ENCODE measurements at regions not wholly inside any gene's neighbourhood (a gene's known extent, or its start where the extent isn't known, plus 50 kb on each side); places are given as distances from the start of the nearest gene placed in this dataset.
A peak's percentile ranks its signal among the peaks of the same experiment; 100 is the strongest.

GRCh38 chr10:130756651-130757050 is 554.9 kb downstream of the TCERG1L start:
- DNase-seq, result peak; percentile 21

GRCh38 chr10:130757271-130757670 is 554.2 kb downstream of the TCERG1L start:
- peak; percentile 54 for DNase-seq

GRCh38 chr10:130757821-130758489 is 553.6 kb downstream of the TCERG1L start:
- no peak for DNase-seq

GRCh38 chr10:130758529-130758928 is 553.0 kb downstream of the TCERG1L start:
- no peak for DNase-seq

GRCh38 chr10:130761032-130761575 is 550.4 kb downstream of the TCERG1L start:
- DNase-seq, result no peak

GRCh38 chr10:130761788-130762301 is 549.7 kb downstream of the TCERG1L start:
- no peak for DNase-seq

GRCh38 chr10:130762491-130762890 is 549.0 kb downstream of the TCERG1L start:
- no peak for DNase-seq

GRCh38 chr10:130763071-130763470 is 548.5 kb downstream of the TCERG1L start:
- DNase-seq, result no peak

GRCh38 chr10:130763491-130763890 is 548.0 kb downstream of the TCERG1L start:
- DNase-seq, result no peak

- no peak for DNase-seq
These were observed 546.9 kb downstream of the TCERG1L start for GRCh38 chr10:130764651-130765050.

- no peak for DNase-seq
These were observed 545.5 kb downstream of the TCERG1L start for GRCh38 chr10:130766071-130766470.

- DNase-seq, result no peak
These were observed 544.3 kb downstream of the TCERG1L start for GRCh38 chr10:130767116-130767730.

GRCh38 chr10:130769146-130770017 is 542.1 kb downstream of the TCERG1L start:
- DNase-seq, result no peak

GRCh38 chr10:130770018-130770630 is 541.4 kb downstream of the TCERG1L start:
- no peak for DNase-seq

- no peak for DNase-seq
These were observed 540.0 kb downstream of the TCERG1L start for GRCh38 chr10:130771491-130771946.

GRCh38 chr10:130772056-130772455 is 539.5 kb downstream of the TCERG1L start:
- DNase-seq, result no peak

GRCh38 chr10:130772676-130773075 is 538.8 kb downstream of the TCERG1L start:
- DNase-seq, result no peak

- no peak for DNase-seq
These were observed 537.6 kb downstream of the TCERG1L start for GRCh38 chr10:130773941-130774340.

- no peak for DNase-seq
These were observed 536.6 kb downstream of the TCERG1L start for GRCh38 chr10:130774871-130775270.

- no peak for DNase-seq
These were observed 536.2 kb downstream of the TCERG1L start for GRCh38 chr10:130775311-130775710.

GRCh38 chr10:130776724-130777123 is 534.8 kb downstream of the TCERG1L start:
- DNase-seq, result no peak

GRCh38 chr10:130777507-130778165 is 533.9 kb downstream of the TCERG1L start:
- DNase-seq, result no peak
